Activated T-cell treated with anti-CD3 and anti-CD28 coated beads, Interleukin-2, amount 50 U/mL, for 1 hour (primary cell): ENCODE measurements at regions not wholly inside any gene's neighbourhood (a gene's known extent, or its start where the extent isn't known, plus 50 kb on each side); places are given as distances from the start of the nearest gene placed in this dataset.

Experiments used
- DNase-seq: peaks from one replicate; pipeline ENCODE4 v3.0.0-alpha.2; 2020

DNA sequence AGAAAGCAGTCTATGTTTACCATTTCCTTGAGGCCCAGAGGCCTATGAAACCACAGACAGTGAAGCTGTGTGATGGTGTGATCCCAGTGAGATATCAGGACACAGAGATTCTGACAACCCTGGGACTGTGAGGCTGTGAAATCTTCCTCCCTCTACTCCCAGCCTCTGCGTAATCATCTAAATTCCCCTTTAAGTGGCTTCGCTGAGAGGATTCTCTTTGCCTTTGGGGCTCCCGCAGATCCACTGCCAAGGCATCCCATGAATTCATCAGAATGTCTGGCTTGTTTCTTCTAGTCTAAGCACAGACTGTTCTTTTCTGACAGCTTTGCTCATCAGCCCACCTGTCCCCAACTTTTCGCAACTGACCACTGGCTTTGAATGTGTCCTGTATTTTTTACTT, 901.2 kb upstream of the NR2F2 start:
- DNase-seq = no peak

DNA sequence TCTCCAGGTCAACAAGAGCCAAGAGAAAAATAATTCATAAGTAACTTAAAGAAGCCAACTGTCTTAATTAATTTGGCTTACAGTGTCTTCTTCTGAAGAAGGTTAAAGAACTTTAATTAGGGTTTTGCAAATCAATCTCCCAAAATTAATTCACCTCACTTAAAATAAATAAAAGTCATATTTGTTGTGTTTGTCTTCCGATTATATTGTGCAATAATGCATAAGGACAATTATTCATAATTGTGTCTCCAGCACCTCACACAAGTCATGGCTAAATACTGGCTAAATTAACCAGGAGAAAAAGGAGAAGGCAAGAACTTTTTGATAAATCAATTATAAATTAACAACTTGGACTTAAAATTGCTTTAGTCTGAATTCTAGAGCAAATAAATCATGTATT, 899.0 kb upstream of the NR2F2 start:
- no peak for DNase-seq

DNA sequence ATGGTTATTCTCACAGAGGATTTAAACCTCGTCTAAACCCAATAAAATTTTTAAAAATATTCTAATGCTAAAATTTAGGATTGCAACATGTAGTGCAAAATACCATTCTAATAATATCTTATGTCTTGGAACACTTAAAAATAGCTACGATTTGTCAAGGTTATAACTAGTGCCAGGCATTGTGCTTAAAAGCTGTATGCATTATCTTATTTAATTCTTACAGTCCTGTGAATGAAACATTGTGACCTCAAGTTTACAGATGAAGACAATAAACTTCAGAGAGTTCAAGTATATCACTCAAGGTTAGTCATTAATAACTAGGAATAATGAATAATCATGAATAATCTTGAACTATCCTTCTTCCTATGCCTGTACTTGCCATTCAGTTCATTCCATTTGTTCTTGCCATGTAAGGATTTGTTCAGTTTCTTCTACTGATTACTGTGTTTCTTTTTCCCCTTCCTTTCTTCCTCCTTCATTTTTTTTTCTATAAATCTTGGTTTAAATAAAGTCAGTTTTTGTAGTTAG, 897.6 kb upstream of the NR2F2 start:
- DNase-seq = no peak

DNA sequence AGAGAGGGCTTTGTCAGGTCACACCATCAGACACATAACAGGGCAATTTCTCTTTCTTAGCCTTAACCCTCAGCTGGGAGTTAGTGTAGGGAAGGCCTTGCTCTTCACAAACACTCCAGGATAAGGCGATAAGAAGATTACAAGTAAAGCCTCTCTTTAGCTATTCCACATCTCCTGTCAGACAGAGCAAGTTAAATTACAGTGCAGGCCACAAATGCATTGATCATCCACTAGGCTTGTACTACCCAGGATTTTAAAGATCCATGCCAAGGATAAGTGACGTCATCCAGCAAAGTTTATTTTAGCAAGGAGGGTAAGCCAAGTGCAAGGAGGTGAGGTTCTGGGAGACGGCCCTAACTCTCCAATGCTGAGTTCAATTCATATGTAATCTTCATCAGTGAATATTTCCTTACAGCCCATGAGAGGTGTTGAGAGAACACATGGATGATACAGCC, 890.6 kb upstream of the NR2F2 start:
- no peak for DNase-seq

DNA sequence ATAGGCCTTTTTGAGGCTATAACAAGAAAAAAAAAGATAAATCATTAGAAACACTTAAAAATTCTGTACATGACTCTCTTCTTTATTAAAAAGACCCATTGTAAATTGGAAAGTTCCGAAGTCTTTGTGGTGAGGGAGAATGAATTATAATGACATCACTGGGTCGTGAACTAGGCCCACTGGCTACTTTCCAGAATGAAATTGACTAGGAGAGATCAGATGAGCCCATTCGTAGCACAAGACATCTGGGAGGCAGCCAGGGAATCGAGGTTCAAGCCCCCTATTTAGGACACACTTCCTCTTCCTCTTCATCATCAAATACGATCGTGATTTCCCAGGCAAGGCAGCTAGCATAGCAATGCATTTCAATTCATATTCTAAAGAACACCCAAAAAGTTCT, 889.8 kb upstream of the NR2F2 start:
- DNase-seq = no peak

DNA sequence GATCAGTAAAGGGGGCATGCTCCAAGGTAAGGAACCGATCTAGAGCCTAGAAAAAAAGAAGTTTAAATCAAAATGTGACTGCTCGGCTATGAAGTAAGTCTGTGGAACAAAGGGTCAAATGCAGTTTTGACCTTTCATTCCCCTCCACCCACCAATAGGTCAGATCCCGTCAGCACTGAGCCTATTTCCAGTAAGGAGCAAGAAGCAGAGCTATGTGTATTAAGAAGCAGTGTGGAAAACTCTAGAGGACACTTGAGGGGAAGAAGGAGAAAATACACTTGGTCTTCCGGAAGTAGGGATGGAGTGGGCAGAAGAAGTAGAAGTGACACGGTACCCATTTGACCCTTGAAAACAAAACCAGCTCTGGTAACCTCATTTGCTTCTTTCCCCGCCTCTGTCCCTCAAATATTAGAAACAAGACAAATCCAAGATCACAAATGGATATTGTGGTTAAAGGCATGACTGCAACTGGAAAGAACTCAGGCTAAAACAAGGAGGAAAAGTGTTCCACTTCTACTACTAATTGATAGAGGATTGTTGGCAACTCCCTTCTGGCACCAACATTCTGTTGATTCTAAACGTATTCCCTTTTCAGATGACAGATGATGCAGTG, 888.3 kb upstream of the NR2F2 start:
- no peak for DNase-seq

DNA sequence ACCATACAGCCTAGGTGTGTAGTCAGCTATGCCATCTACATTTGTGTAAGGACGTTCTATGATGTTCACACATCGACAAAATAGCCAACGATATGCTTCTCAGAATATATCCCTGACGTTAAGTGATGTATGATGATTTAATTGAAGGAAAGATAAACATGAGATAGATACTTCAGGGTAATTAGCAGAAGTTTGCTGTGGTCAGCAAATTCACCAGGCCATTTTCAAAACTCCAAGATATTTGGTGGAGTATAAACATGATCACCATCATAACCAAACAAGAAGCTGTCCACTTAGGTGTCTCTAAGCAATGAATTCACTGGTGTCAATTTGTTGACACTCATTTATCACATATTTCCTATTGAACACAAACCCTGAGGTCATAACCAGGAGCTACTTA, 885.6 kb upstream of the NR2F2 start:
- no peak for DNase-seq

DNA sequence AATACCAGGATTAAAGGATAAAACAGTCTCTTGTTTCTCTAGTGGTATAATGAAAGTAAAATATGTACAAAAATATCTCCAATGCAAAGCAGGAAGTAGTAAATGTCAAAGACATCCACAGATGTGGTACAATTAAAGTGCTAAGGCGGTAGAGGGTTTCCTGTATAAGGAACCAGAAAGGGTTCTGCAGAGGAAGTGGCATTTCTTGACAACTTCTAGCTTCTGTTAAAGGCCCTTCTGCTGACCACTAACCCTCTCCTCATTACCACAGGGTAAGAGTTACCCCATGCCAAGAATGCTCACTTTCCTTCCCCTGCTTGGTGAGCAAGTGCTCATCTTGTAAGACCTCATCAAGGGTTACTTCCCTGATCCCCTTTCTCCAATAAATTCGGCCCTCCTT, 883.6 kb upstream of the NR2F2 start:
- DNase-seq = no peak

DNA sequence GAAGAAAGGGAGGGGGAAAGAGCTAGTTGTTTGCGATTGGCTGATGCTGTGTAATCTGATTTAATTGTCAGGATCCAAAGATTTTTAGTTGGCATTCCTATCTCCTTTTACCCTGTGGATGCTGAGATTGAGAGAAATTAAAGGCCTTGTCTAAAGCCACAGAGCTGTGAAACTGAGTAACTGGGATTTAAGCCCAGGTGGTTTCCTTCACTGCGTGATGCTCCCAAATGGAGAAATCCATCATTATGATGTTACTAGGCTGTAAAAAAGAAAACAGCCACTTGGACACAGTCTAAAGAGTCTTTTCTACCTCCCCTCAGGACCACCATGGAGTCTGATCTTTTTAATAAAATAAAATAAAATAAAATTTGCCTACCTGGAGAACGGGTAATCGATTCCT, 883.0 kb upstream of the NR2F2 start:
- DNase-seq = no peak

DNA sequence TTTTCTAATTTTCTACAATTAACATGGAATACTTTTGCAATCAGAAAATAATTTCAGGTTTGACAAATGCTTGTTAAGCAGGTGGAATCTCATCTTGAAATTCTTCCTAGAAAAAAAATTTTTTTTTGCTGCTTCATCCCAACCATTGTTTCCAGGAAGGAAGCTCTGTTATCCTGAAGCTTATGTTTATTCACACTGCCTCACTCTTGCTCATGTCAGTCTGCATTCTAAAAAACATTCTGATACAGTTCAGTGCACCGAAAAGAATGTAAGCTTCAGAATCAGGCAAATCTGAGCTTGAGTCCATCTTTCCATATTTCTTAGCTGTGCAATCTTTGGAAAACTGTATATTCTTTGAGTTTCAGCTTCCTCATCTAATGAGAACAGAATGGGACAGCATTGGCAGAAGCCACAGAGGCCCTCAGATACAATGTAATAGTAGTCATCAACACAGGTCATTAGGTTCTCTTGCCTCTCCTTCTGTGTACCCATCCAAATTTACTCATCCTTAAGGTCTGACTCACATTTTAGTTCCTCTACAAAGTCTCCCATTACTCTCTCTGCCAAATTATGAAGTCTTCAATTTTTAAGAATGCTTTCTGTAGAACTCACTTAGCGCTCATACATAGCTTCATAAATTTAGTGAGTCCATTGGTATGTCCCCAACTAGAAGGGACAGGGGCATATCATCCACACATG, 881.8 kb upstream of the NR2F2 start:
- DNase-seq = no peak

DNA sequence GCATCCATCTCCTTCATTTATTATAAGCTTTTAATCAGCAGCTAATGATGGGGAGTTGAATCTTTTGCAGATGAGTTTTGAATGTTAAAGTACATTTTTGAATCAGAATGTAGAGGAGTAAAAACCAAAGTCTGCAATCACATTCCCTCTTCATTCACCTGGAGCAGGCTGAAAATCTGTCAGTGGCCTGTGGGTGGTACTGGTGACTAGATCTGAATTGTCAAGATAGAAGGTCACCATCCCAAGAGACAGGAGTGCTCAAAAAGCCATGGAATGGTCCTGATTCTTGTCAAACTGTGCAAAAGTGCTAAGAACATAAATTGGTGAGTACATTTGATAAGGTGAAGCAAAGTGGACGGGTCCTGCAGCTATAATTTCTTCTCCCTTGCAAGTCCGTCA, 881.3 kb upstream of the NR2F2 start:
- DNase-seq = no peak

DNA sequence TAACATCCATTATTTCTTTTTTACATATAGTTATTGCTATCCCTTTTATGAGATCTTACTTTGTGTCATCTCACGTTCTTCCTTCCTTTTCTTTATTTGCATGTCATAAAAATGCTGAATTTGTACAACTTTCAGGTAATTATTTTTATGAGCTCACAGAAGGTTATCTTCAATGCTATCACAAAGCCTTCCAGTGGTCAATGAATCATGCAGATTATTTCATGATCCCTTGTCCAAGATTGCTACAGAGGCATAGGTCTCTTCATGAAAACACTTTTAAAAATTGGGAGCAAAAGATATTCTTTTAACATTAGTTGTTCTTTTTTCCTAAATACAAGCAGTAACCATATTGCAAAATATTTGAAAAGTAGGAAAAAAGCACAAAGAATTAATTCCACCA, 880.1 kb upstream of the NR2F2 start:
- DNase-seq = no peak

DNA sequence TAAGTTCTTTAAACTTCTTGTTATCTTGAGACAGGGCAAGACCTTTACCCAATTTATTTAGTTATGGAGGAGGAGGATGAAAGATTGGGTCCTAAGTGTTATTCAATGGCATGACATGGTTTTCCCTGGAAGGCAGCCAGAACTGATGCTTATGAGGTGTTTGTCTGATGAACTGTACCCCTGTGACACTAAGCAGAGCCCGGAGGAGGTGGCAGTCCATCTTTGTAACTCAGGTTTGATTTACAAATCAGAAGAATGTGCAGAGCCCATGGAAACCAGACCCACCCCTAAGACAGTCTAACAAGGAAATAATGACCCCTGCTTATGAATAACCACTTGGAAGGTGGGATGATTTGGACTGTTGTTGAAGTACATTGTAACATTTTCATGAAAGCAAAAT, 878.6 kb upstream of the NR2F2 start:
- no peak for DNase-seq

DNA sequence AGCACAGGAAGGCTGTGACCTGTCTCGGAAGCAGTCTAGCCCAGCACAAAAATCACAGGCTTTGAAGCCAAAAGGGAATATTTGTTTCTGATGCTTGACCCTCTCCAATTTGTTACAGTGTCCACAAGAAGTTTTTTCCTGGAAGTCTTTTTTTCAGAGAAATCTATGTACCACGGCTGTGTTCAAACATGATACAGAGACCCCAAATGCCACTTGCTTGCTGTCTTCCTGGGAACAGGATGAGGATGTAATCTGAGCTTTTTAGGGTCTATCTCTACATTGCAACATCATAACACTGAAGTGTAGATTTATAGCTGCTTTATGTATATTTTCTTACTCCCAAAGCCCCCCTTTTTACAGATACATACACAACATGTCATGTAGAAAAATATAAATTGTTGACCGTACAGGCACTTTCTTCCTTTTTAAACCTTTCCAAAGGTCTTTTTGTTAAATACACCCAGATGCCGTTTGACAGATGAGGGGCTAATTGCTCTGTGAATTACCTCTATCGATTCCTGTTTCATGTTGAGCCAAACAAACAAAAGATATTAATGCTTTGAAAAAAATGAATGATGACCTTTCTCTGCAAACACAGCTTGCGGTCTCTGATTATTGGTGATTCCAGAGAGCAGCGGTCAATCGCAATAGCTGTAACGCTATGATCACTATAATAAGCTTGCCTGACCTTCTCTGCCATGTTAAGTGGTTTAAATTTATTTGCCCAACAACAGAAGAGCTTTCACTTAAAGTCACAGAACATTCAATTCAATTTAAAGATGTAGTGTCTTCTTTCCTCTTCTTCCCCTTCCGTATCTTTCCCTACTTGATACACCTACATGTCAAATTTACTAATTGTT, 875.9 kb upstream of the NR2F2 start:
- no peak for DNase-seq

DNA sequence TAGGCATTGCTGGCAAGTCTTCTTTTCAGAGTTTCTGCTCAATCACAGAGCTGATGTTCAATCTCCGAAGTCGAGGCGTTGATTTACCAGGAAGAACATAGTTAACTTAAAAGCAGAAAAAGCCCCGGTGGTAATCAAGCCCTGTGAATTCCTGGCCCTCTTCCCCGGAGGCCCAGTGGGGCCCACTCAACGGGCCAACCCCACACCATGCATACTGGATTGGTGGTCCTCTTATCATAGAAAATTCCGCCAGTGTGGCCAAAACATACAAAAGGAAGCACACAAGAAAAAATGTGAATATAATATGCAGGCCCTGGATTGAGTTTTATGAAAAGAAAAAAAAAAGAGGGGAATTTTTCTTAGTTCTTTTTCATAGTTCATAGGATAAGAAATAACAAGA, 873.0 kb upstream of the NR2F2 start:
- no peak for DNase-seq

DNA sequence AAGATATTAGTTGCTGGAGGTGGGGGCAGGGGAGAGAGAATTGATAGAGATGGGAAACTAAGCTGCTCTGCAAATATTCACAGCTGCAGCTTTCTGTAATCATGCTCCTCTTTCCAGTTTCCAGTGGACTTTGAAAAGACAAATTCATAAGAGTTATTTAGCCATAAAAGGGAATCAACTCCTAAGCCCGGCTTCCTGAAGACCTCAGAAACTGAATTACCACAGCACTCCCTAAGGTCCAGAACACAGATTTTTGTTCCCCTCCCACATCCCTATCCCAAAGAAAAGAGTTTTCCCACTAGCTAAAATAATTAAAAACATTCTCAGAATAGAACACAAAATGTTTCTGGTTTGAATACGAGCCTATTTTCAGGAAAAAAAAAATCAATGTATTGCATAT, 871.8 kb upstream of the NR2F2 start:
- DNase-seq = no peak

DNA sequence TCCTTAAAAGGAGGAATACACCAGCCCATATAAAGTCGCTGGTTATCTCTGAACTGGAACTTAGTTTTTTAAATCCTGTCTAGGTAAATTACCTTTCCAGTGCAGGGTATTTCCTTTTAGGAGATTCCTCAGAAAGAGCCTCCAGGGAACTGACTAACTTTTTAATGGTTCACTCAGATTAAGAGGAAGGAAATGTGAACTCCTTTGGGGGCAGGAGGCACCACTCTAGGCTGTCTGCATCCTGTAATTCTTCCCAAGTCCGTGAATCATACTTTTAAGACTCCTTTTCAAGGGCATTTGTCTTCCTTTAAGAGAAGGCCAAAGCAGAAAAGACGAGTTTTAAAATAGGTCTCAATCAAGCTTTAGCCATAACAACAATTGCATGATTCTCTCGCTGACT, 871.2 kb upstream of the NR2F2 start:
- DNase-seq = no peak

DNA sequence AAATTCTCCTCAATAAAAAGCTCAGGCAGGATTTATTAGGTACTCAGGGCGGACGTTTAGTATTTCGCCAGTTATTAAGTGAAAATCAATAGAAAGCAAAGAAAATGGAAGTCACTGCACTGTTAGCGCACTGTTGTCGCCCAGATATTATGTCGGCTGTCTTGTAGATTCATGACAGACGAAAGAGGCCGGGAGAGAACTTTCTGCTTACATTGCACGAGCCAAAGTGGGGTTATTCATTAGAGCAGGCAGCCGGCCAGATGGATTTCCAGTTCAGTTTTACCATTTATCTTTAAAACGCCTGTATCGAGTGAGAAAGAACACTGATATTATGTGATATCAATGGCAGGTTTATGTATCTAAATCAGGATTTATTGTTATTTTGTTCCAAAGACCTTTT, 866.0 kb upstream of the NR2F2 start:
- no peak for DNase-seq

DNA sequence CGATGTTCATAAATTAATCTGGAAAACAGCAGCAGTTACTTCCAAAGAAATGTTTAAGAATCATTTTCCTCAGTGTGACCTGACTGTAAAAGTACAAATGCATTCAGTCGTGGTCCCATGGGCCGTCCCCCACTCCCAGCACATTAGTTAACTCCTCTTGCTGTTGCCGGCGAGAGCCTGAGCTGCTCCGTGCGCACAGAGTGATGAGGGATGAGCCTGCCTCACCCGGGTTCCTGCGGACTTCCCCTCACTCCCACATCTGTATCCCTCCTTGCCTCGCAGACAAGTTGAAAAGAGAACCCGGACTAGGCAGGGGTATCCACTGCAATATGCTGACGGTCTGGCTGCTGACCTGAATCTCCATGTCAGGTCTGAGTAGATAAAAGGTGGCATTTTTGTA, 861.7 kb upstream of the NR2F2 start:
- no peak for DNase-seq

DNA sequence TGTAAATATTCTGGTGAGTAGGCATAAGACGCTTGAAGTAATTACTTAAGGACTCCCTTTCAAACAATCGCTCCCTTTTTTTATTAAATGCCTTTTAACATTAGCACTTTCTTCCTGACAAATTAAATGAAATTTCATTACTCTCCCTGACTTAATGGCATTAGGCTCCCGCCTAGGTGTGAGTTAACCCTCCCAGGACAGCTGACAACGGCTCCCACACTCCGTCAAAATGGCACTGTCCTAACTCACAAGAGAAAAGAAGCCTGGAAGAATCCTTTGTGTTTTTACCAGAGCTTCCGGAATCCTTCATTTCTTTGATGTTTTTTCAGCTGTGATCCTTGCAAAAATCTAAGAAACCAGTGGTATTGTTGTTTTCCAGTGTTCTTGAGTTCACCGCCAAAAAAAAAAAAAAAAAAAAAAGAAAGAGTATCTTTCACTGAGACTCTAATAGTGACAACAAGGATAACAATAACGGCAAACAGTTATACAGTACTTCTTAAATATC, 861.0 kb upstream of the NR2F2 start:
- no peak for DNase-seq

DNA sequence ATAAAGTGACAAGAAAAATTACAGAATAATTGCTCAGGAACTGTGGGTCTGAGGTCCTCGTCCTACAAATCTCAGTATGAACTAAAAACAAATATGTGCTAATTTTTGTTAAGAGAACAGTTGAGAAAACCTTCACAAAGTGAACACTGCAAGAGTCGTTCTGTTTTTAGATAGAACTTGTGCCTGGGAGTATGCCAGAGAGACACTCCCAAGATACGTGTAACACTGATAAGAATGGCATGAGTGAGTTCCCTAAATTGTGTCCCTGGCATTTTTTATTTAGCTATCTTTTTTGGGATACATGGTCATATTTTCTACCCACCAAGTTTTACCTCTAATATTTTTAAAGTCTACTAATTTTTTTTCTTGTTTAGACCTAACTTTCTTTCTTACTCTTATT, 860.0 kb upstream of the NR2F2 start:
- DNase-seq = no peak

DNA sequence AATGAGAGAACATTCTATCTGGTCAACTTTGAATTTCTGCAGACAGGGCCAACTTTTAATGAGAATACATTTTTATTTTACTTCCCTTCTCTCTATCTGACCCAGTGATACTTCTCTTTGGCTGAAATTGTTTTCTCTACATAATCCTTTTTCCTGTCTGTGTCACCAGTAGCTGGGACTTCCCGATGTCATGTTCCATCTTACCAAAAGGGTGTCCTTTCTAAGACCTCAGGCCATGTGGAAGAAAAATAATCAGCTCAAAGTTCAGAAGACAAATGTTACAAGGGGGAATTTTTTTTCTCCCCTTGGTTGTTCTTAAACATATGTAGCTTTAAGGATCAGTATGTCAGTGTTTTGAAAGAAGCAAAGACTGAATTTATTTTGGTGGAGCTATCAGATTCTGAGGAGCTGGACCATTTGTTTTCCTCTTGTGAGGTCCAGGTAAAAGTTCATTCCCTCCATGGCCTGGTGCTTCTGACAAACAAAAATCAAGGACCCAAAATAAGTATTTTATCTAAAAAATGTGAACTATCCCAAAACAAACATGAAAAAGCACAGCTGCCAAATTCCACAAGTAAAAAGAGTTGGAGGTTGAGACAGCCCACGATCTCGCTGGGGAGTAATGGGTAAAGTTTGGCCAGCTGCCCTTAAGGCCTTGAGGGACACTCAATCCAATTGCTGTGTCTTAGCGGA, 859.4 kb upstream of the NR2F2 start:
- DNase-seq = no peak

DNA sequence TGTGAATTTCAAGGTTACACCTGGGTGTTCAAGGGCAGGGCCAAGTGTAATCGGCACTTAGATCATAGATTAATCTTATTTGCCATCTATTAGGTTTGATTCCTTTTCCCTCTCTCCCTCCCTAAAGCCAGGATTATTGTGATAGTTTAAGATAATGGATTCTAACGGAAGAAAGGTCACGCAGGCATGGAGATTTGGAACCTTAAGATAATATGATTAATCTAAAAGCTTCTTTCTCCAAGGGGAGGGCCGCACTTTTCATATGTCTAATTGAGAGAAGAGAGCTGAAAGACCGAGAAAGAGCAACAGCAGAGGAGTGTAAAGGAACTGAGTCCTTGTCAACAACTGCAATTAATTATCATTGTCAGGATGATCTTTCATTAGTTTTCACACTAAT, 858.8 kb upstream of the NR2F2 start:
- DNase-seq = no peak
